Calu3 (cell line): ENCODE measurements at regions not wholly inside any gene's neighbourhood (a gene's known extent, or its start where the extent isn't known, plus 50 kb on each side); places are given as distances from the start of the nearest gene placed in this dataset.
A peak's percentile ranks its signal among the peaks of the same experiment; 100 is the strongest.

Experiments
- BruUV-seq: library from RNA; stranded (reverse); fragments of 400-500 nt; replicated peaks from 2 replicates; lab custom pipeline; 2021; lab: Mats Ljungman, UMichigan
- CTCF ChIA-PET: fragments of 300-600 bp; sonication (Branson Sonifier 250); formaldehyde crosslinking; loops from one replicate; lab custom pipeline; 2022; ENCODE audit warnings: antibody characterized with exemption; lab: Charles Lee
- DNase-seq: peaks from one replicate; pipeline ENCODE4 v3.0.0; 2022
- H3K27ac Mint-ChIP-seq: one replicate; pipeline ENCODE4 v1.8.0; 2022; ENCODE audit warnings: mixed read lengths; ENCODE audit not compliant: unreplicated experiment
- H3K27me3 Mint-ChIP-seq: one replicate; pipeline ENCODE4 v1.8.0; 2022; ENCODE audit warnings: mixed read lengths; ENCODE audit not compliant: unreplicated experiment
- H3K36me3 Mint-ChIP-seq: one replicate; pipeline ENCODE4 v1.8.0; 2022; ENCODE audit warnings: mild to moderate bottlenecking, moderate library complexity, mixed read lengths; ENCODE audit not compliant: insufficient read depth, unreplicated experiment
- H3K4me1 Mint-ChIP-seq: one replicate; pipeline ENCODE4 v1.8.0; 2022; ENCODE audit warnings: mild to moderate bottlenecking, low read depth, mixed read lengths; ENCODE audit not compliant: unreplicated experiment
- H3K4me3 Mint-ChIP-seq: one replicate; pipeline ENCODE4 v1.8.0; 2022; ENCODE audit warnings: mild to moderate bottlenecking, low read depth, moderate library complexity, mixed read lengths; ENCODE audit not compliant: unreplicated experiment
- H3K9me3 Mint-ChIP-seq: one replicate; pipeline ENCODE4 v1.8.0; 2022; ENCODE audit warnings: low read depth, mixed read lengths; ENCODE audit not compliant: unreplicated experiment
- CTCF ChIP-seq: fragments of 200-600 bp; IDR thresholded peaks from one replicate; pipeline ENCODE4 v1.8.0; 2022; ENCODE audit warnings: antibody characterized with exemption; ENCODE audit not compliant: unreplicated experiment
- intact Hi-C: fragments of 100-400 bp; cut with micrococcal nuclease; formaldehyde crosslinking; loops from one replicate; pipeline ENCODE4 v1.10.0; 2022; ENCODE audit not compliant: unreplicated experiment

- Mint-ChIP-seq H3K27me3 (no peaks in the 10 kb centered on the region), H3K27ac (peak overlapping the region; percentile 97), H3K9me3 (peaks cover 3% of the 10 kb centered on the region), H3K4me1 (peaks cover 18% of the 10 kb centered on the region), H3K36me3 (peaks cover 5% of the 10 kb centered on the region), H3K4me3 (peak overlapping the region; percentile 54)
- no TSS peak for BruUV-seq
- intact Hi-C loops = no loop called here
- no peak for TF ChIP-seq CTCF
- DNase-seq = peak; percentile 38
- CTCF ChIA-PET = interaction anchor here (0.6 kb wide), 1 partner anchor 724 kb away, joined by 4 read pairs; no protein-coding TSS in a partner anchor
Observed at GRCh38 chr2:12587729-12588522, 128.8 kb upstream of the TRIB2 start.

- BruUV-seq = no TSS peak
- Mint-ChIP-seq H3K36me3 (peaks cover 5% of the 10 kb centered on the region), H3K4me3 (no peak overlapping the region), H3K9me3 (peaks cover 3% of the 10 kb centered on the region), H3K27me3 (no peaks in the 10 kb centered on the region), H3K27ac (no peak overlapping the region), H3K4me1 (peaks cover 18% of the 10 kb centered on the region)
- no peak for TF ChIP-seq CTCF
- no peak for DNase-seq
- CTCF ChIA-PET = no interaction called here
- intact Hi-C loops = no loop called here
Observed at GRCh38 chr2:12588986-12589385, 127.8 kb upstream of the TRIB2 start.

GRCh38 chr2:12589802-12590320 is 126.9 kb upstream of the TRIB2 start:
- no peaks in the 10 kb centered on the region for H3K27me3 Mint-ChIP-seq
- TF ChIP-seq CTCF = no peak
- intact Hi-C loops = no loop called here
- peaks cover 5% of the 10 kb centered on the region for H3K36me3 Mint-ChIP-seq
- BruUV-seq = no TSS peak
- H3K27ac Mint-ChIP-seq = no peak overlapping the region
- no peak overlapping the region for H3K4me3 Mint-ChIP-seq
- CTCF ChIA-PET = no interaction called here
- peaks cover 3% of the 10 kb centered on the region for H3K9me3 Mint-ChIP-seq
- no peak for DNase-seq
- H3K4me1 Mint-ChIP-seq = peaks cover 18% of the 10 kb centered on the region

- Mint-ChIP-seq H3K9me3 (peaks cover under 1% of the 10 kb centered on the region), H3K4me1 (peaks cover 14% of the 10 kb centered on the region), H3K27ac (no peak overlapping the region), H3K4me3 (no peak overlapping the region), H3K27me3 (no peaks in the 10 kb centered on the region), H3K36me3 (peaks cover 5% of the 10 kb centered on the region)
- intact Hi-C loops = no loop called here
- no TSS peak for BruUV-seq
- DNase-seq = no peak
- CTCF ChIA-PET = no interaction called here
- TF ChIP-seq CTCF = no peak
Observed at GRCh38 chr2:12592296-12592695, 124.4 kb upstream of the TRIB2 start.
